ENCODE measurements at regions not wholly inside any gene's neighbourhood (a gene's known extent, or its start where the extent isn't known, plus 50 kb on each side); places are given as distances from the start of the nearest gene placed in this dataset.

- no peak for TF ChIP-seq CTCF (conservative IDR thresholded peaks at IDR 0.05)
- H3K27ac ChIP-seq, result no peak overlapping the region
Observed at GRCh38 chr6:98687752-98688151, 146.6 kb upstream of the POU3F2 start.

- no peak for TF ChIP-seq CTCF (conservative IDR thresholded peaks at IDR 0.05)
- no peak overlapping the region for H3K27ac ChIP-seq
Observed at GRCh38 chr6:98695091-98695801, 139.1 kb upstream of the POU3F2 start.

GRCh38 chr6:98711380-98711779 is 123.0 kb upstream of the POU3F2 start:
- H3K27ac ChIP-seq, result no peak overlapping the region
- TF ChIP-seq CTCF (conservative IDR thresholded peaks at IDR 0.05), result no peak

- H3K27ac ChIP-seq, result no peak overlapping the region
- TF ChIP-seq CTCF (conservative IDR thresholded peaks at IDR 0.05), result no peak
Observed at GRCh38 chr6:98716341-98716740, 118.0 kb upstream of the POU3F2 start.

GRCh38 chr6:98717322-98717877 is 117.0 kb upstream of the POU3F2 start:
- no peak overlapping the region for H3K27ac ChIP-seq
- TF ChIP-seq CTCF (conservative IDR thresholded peaks at IDR 0.05), result no peak

- TF ChIP-seq CTCF (conservative IDR thresholded peaks at IDR 0.05), result no peak
Observed at GRCh38 chr6:98717988-98718387, 116.4 kb upstream of the POU3F2 start.

GRCh38 chr6:98724537-98724936 is 109.8 kb upstream of the POU3F2 start:
- TF ChIP-seq CTCF (conservative IDR thresholded peaks at IDR 0.05), result no peak
- H3K27ac ChIP-seq, result no peak overlapping the region

More at GRCh38 chr6:98717988-98718387, 116.4 kb upstream of the POU3F2 start:
- no peak overlapping the region for H3K27ac ChIP-seq
